Stimulated activated CD4-positive, alpha-beta T cell treated with anti-CD3 and anti-CD28 coated beads, Interleukin-12 subunit alpha, Interleukin-12 subunit beta, amount 100 ng/mL, for 4 hours (primary cell): ENCODE measurements at regions not wholly inside any gene's neighbourhood (a gene's known extent, or its start where the extent isn't known, plus 50 kb on each side); places are given as distances from the start of the nearest gene placed in this dataset.
"Not testable (repeated sequence)": the region's sequence is repeated elsewhere in the genome, so short reads cannot be mapped to it uniquely, and the experiment has no call there.

Experiments used
- DNase-seq: peaks from one replicate; pipeline ENCODE4 v3.0.0-alpha.2; 2020

DNA sequence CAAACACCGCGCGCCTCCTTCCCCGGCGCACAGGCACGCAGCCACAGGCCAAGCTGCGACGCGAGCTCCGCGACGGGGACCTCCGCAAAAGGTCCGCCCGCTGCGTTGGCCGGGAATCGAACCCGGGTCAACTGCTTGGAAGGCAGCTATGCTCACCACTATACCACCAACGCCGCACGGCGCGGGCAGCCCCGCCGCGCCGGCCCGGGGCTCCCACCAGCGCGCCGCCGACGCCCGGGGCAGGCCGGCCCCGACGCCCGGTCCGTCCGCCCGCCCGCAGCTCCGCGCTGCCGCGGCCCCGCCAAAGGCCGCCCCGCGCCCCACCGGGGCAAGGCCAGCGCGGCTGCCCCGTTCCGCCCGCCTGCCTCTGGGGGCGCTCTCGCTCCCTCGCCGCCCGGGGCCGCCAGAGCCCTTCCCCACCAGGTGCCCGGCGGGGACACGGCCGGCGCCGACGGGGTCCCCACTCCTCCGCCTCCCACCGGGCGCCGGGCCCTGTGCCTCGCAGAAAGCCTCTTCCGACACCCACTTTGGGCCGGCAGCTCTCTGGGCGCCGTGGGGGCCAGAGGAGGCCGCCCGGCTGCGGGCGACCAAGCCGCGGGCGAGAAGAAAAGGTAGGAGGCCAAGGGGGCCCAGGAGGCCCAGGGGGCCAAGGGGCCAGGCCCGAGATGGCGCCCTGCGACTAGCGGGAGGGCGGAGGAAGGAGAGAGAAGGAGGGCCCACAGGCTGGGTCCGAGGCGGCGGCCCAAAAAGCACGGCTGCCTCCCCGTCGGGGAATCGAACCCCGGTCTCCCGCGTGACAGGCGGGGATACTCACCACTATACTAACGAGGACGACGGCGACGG, 50.2 kb upstream of the FCGR2A start:
- not testable (repeated sequence) for DNase-seq

DNA sequence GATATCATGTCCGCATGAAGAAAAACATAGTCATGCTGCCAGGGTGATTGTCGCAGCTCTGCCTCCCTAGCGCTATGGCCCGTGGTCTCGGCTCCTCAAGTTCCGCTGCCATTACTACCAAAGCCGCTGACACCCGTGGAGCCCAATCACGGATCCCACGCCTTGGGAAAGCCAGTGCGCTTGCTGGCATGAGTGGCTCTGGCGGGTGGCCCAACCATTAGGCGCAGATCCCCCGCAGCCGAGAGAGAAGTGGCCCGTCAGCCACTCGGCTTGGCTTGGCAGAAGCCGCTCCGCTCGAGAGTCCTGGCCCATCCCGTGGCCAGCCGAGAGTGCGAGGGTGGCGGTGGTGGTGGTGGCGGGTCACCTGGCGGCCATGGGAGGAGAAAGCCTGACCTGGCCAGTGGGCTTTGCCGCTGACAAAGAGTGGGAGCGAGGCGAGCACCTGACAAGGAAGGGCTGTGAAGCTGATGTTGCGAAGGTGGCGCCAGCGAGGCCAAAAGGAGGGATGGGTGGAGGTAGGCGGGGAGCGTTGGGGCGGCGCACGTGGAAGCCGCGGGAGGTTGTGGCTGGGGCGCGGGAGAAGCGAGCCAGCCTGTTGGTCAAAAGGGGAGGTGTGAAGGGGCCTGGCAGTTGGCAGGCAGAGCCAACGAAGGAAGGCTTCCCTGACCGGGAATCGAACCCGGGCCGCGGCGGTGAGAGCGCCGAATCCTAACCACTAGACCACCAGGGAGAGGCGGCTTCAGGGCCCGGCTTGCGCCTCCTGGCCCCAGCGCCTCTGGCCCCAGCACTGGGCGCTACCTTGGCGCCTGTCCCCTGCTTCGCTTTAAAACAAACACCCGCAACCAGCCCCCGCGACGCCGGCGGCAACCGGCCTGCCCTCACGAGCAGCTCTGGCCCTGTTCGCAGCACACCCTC, 51.0 kb upstream of the FCGR2A start:
- DNase-seq: not testable (repeated sequence)

DNA sequence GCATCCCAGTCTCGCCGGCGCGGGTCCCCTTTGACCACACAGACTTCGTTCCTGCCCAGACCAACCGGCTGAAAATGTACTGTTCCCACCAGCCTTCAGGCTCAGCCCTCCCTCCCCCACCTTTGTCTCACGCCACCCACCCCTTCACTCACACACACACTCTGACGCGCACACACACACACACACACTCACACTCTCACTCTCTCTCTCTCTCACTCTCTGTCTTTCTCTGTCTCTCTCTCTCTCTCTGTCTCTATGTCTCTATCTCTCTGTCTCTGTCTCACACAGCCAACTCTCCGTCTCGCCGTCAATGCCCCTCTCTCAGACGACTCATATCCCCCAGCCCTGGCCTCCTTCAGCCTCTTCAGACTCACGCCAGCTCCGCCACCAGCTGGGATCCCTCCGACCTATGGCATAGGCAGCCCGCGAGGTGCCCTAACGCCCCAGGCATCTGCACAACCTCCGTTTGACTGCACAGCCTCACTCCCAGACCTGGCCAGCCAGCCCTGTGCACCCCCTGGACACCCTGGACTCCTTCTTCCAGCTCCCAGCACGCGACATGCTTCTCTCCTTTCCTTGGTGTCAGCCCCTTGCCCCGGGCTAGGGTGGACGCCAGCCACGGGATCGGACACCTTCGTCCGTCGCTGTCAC, 53.4 kb upstream of the FCGR2A start:
- DNase-seq: not testable (repeated sequence)

DNA sequence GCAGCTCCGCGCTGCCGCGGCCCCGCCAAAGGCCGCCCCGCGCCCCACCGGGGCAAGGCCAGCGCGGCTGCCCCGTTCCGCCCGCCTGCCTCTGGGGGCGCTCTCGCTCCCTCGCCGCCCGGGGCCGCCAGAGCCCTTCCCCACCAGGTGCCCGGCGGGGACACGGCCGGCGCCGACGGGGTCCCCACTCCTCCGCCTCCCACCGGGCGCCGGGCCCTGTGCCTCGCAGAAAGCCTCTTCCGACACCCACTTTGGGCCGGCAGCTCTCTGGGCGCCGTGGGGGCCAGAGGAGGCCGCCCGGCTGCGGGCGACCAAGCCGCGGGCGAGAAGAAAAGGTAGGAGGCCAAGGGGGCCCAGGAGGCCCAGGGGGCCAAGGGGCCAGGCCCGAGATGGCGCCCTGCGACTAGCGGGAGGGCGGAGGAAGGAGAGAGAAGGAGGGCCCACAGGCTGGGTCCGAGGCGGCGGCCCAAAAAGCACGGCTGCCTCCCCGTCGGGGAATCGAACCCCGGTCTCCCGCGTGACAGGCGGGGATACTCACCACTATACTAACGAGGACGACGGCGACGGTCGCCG, 57.4 kb upstream of the FCGR2A start:
- not testable (repeated sequence) for DNase-seq

DNA sequence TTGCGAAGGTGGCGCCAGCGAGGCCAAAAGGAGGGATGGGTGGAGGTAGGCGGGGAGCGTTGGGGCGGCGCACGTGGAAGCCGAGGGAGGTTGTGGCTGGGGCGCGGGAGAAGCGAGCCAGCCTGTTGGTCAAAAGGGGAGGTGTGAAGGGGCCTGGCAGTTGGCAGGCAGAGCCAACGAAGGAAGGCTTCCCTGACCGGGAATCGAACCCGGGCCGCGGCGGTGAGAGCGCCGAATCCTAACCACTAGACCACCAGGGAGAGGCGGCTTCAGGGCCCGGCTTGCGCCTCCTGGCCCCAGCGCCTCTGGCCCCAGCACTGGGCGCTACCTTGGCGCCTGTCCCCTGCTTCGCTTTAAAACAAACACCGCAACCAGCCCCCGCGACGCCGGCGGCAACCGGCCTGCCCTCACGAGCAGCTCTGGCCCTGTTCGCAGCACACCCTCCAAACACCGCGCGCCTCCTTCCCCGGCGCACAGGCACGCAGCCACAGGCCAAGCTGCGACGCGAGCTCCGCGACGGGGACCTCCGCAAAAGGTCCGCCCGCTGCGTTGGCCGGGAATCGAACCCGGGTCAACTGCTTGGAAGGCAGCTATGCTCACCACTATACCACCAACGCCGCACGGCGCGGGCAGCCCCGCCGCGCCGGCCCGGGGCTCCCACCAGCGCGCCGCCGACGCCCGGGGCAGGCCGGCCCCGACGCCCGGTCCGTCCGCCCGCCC, 58.1 kb upstream of the FCGR2A start:
- DNase-seq: not testable (repeated sequence)

DNA sequence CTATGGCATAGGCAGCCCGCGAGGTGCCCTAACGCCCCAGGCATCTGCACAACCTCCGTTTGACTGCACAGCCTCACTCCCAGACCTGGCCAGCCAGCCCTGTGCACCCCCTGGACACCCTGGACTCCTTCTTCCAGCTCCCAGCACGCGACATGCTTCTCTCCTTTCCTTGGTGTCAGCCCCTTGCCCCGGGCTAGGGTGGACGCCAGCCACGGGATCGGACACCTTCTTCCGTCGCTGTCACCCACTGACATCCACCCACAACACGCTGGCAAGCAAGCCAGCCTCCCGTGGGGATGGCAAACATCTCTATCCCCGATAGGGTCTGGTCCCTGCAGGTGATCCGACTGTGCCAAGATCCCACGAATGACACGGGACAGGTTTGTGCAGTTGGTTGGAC, 60.5 kb upstream of the FCGR2A start:
- not testable (repeated sequence) for DNase-seq

DNA sequence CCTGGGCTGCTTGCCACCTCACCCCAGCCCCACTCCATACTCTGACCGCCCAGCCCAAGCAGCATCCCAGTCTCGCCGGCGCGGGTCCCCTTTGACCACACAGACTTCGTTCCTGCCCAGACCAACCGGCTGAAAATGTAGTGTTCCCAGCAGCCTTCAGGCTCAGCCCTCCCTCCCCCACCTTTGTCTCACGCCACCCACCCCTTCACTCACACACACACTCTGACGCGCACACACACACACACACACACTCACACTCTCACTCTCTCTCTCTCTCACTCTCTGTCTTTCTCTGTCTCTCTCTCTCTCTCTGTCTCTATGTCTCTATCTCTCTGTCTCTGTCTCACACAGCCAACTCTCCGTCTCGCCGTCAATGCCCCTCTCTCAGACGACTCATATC, 61.0 kb upstream of the FCGR2A start:
- not testable (repeated sequence) for DNase-seq

DNA sequence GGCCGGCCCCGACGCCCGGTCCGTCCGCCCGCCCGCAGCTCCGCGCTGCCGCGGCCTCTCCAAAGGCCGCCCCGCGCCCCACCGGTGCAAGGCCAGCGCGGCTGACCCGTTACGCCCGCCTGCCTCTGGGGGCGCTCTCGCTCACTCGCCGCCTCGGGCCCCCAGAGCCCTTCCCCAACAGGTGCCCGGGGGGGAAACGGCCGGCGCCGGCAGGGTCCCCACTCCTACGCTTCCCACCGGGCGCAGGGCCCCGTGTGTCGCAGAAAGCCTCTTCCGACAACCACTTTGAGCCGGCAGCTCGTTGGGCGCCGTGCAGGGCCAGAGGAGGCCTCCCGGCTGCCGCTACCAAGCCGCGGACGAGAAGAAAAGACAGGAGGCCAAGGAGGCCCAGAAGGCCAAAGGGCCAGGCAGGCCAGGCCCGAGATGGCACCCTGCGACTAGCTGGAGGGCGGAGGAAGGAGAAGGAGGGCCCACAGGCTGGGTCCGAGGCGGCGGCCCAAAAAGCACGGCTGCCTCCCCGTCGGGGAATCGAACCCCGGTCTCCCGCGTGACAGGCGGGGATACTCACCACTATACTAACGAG, 64.9 kb upstream of the FCGR2A start:
- DNase-seq: peak; percentile 67

DNA sequence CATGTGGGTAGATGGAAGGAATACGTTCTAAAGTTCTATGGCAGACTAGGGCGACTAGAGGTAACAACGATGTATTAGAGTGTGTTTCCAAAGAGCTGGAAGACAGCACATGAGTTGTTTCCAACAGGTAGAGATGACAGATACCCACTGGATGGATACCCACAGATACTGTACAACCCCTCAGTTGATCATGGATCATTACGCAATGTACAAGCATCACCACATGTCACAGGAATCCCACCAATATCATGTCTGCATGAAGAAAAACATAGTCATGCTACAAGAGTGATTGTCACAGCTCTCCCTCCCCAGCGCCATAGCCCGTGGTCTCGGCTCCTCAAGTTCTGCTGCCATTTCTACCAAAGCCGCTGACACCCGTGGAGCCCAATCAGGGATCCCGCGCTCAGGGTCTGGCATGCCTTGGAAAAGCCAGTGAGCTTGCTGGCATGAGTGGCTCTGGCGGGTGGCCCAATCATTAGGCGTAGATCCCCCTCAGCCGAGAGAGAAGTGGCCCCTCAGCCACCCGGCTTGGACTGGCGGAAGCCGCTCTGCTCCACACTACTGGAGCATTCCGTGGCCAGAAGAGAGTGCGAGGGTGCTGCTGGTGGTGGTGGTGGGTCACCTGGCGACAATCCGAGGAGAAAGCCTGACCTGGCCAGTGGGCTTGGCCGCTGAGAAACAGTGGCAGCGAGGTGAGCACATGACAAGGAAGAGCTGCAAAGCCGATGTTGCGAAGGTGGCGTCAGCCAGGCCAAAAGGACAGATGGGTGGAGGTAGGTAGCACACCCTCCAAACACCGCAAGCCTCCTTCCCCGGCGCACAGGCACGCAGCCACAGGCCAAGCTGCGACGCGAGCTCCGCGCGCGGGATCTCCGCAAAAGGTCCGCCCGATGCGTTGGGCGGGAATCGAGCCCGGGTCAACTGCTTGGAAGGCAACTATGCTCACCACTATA, 65.7 kb upstream of the FCGR2A start:
- peak; percentile 31 for DNase-seq

DNA sequence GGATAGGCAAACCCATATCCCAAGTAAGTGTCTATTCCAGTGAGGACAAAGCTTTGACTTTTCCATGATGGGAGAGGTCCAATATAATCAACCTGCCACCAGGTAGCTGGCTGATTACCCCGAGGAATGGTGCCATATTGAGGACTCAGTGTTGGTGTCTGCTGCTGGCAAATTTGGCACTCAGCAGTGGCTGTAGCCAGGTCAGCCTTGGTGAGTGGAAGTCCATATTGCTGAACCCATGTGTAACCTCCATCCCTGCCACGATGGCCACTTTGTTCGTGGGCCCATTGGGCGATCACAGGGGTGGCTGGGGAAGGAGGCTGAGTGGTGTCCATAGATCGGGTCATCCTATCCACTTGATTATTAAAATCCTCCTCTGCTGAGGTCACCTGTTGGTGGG, 65.5 kb upstream of the CFAP126 start:
- DNase-seq: not testable (repeated sequence)

DNA sequence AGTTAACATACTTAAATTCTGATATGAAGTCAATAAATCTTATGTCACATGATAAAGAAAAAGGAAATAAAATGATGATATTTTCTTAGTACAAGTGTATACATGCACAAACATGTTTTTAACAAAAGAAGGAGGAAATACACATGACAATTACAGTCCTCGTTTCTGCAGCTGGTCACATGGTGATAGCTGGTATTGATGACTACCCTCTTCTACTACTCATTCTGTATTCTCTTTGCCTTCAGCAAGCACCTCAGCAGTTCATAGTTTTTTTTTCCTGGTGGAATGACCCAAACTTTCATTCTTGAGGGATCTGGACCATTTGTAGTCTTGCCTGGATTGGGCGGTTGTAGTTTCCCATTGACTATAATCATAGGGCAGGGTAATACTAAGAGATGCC, 64.4 kb upstream of the CFAP126 start:
- DNase-seq: no peak

DNA sequence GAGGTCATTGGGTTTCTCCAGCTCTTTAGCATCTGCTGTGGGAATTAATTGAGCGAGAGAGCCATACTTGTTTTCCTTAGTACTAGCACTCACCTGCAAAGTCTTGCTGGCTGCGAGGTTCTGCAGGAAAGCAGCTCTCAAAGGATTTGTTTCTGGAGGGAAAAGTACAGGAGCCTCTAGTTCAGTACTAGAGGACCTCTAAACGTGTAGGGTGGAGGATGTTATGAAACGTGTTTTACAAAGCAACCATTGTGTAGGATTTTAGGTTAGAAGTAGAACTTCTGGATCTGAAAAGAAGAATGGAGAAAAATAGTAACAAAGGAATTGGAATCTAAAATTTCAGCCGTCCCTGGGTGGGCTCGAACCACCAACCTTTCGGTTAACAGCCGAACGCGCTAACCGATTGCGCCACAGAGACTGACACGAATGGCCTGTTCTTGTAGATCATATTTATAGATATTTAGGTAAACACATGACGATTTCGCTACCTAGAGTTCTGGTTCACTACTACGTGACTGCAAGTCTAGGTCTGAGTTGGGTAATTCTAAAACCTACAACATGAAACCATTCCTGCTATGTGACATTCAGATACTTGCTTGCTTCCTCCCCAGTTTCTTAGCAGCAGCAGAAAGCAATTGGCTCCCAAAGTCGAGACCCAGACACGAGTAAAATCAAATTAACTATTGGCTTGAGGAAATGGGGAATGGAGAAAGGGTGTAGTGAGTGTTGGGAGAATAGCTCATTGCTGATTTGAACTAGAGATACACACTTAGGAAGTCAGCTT, 60.2 kb upstream of the CFAP126 start:
- DNase-seq: peak; percentile 54

DNA sequence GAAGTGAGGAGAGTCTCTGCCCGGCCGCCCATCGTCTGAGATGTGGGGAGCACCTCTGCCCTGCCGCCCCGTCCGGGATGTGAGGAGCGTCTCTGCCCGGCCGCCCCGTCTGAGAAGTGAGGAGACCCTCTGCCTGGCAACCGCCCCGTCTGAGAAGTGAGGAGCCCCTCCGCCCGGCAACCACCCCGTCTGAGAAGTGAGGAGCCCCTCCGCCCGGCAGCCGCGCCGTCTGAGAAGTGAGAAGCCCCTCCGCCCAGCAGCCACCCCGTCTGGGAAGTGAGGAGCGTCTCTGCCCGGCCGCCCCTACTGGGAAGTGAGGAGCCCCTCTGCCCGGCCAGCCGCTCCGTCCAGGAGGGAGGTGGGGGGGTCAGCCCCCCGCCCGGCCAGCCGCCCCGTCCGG, 55.2 kb upstream of the CFAP126 start:
- not testable (repeated sequence) for DNase-seq

DNA sequence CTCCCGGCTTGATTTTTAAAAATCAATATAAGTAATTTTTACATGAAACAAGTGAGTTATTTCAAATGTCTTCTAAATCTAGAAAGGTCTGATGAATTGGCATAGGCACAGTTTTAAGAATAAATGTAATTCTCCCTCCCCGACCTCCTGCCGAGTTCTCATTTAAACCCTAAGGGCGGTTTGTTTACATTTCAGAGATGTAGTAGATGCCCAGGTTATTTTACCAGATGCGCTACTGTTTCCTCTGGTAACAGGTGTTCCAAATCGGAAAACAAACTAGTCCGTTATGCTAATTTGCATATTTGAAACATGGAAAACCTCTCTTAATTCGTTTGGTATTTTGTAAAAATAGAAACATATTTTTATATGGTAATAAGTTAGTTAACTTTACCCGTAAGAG, 53.8 kb upstream of the CFAP126 start:
- no peak for DNase-seq

DNA sequence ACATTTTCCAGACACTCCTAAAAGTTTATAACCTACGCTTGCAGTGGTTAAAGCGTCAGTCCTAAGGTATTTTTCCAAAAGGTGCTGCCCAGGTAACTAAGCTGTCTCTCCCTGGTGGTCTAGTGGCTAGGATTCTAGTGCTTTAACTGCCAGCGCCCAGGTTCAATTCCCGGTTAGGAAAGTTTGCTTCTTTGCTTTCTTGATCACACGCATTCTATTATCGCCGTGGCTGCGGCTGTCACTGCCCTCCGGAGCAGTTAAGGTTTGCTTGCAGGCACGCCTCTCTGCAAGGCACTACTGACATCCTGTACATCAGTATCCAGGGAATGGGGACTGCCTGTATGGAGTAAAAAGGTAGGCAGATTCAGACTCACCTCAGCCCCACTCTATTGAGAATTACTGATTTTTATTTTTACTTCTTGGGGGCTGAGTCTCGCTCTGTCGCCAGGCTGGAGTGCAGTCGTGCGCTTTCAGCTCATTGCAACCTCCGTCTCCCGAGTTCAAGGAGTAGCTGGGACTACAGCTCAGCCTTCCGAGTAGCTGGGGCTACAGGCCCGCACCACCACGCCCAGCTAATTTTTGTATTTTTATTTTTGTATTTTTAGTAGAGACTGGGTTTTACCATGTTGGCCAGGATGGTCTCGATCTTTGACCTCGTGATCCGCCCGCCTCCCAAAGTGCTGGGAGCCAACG, 53.2 kb upstream of the CFAP126 start:
- no peak for DNase-seq

DNA sequence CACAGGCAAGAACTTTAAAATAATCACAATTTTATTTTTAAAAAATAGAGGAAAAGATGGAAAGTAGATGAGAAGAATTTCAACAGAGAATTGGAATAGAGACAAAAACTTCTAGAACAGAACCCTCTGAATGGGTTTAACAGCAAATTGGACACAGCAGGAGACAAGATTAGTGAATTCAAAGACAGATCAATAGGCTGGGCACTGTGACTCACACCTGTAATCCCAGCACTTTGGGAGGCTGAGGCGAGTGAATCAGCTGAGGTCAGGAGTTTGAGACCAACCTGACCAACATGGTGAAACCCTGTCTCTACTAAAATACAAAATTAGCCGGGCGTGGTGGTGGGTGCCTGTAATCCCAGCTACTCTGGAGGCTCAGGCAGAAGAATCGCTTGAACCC, 49.9 kb upstream of the CFAP126 start:
- not testable (repeated sequence) for DNase-seq
